M059J (cell line): ENCODE measurements at regions not wholly inside any gene's neighbourhood (a gene's known extent, or its start where the extent isn't known, plus 50 kb on each side); places are given as distances from the start of the nearest gene placed in this dataset.

Experiments used
- DNase-seq: peaks from one replicate; pipeline ENCODE4 v3.0.0-alpha.2; 2012; ENCODE audit warnings: low read depth

DNA sequence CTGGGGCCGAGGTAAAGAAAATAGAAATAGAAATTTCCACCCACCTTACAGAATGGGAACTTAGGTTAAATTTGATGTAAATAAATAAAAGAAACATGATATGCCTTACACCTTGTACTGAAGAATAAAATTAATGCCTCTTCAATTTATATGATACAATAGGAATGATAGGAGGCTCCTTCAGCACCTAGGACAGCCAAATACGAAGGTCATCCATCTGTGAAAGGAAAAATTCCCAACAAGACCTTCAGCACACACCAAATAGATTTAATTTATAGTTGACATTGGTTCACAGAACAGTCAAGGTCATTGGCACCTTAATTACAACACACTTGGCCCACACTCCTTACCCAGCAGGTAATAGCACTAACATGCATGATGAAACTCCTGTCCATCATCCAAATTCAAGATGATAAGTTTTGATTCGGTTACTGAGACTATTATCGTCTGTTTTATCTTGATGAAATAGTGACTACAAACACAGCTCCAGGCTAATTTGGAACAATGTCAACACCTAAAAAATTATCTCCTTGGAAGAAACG is 250.9 kb downstream of the SNX13 start:
- peak; percentile 29 for DNase-seq

DNA sequence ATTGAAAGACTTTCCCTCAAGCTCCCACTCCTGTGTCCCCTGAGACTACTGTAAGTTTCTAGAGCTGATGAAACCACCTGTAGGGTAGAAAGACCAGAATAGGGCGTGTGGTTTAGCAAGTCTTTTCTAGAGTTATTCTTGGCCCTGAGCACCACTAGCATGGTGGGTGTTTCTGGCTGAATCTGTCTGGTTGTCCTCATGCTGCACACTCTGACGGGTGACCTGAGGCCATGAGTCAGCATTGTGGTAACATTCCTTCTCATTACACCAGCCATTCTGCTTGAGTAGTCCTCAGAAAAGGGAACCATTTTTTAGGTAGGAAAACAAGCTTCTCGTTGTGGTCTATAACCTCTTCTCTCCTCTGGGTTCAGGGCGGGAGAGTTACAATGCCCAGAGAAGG is 250.3 kb downstream of the SNX13 start:
- peak; percentile 97 for DNase-seq

GRCh38 chr7:17696422-17696821 is 243.9 kb downstream of the SNX13 start:
- peak; percentile 97 for DNase-seq

DNA sequence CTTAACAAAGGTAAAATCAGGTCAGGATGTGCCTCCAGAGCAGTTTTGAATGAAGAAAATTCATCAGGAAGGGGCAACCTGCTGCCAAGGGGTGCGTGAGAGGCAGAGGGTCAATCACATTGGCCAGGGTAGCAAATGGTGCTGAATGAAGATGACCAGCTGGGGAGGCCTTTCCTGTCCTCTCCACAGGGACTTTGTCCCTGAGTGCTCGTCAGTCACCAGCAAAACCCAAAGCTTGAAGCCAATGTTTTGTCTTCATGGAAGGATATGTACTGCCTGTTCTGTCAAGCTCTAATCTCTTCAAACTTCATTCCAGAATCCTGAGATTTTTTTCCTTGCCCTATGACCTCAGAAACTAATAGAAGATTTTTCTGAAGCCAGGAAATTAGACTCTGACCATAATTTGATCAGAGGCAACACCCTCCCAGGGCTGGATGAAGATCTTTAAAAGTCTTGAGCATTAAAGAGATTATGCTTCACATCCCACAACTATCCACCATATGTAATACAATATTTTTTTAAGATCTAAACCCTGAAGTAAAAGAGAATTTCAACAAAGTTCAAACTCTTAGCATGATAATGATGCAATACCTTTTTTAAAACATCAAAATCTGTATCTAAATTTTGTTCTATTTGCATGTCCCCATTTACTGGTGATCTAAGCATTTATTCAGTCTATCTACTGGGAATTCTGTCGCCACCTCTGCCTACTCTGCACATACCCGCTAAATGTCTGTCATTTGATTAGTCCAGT is 243.0 kb downstream of the SNX13 start:
- DNase-seq: no peak

DNA sequence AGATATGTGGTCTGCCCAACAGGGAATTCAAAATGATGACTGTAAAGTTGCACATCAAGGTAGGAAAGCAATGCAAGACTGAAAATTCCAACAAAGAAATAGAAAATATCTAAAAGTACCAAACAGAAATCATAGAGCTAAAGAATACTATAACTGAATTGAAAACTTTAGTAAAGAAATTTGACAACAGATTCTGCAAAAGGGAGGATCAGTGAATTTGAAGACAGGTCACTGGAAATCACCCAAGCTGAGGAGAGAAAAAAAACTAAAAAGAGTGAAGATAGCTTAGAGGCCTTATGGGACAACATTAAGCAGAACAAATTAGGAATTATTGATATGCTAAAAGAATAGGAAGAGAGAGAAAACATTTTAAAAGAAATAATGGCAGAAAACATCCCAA is 240.6 kb downstream of the SNX13 start:
- no peak for DNase-seq

- no peak for DNase-seq
These were observed 240.2 kb downstream of the SNX13 start for GRCh38 chr7:17700138-17700537.

DNA sequence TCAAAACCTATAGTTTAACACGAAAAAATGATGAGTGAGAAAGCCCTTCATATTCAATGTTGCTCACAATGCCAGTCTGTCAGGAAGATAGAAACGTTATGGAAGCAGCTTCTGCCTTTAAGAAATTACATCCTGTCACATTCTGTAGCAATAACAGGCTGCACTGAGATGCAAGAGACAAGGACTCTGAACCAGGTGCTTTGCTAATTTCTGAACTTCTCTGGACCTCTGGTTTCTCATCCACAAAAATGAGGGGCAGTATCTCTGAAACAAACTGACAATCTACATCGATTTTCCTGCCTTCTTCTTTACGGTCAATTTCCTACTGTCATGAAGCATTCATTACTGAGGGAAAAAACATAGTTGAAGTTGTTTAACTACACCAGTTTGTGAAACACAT is 234.0 kb downstream of the SNX13 start:
- no peak for DNase-seq

GRCh38 chr7:17706734-17707133 is 233.6 kb downstream of the SNX13 start:
- peak; percentile 75 for DNase-seq

DNA sequence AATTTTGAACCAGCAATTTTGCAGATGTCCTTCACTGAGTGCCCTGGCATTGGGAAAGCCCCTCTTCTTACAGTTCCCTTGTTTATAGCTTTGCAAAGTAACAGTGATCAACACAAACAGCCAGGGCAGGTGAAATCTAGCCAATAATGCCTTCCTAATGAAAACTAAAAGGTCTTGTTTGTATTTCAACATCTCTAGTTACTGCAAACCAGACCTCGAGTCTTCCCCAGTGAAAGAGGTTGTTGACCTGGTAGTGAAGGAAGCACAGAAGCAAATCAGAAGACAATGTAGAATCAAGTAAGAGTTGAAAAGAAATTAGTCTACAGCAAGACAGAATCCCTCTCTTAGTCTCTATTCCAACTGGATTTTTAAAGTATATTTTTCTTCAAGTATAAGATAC is 231.2 kb downstream of the SNX13 start:
- DNase-seq: no peak

DNA sequence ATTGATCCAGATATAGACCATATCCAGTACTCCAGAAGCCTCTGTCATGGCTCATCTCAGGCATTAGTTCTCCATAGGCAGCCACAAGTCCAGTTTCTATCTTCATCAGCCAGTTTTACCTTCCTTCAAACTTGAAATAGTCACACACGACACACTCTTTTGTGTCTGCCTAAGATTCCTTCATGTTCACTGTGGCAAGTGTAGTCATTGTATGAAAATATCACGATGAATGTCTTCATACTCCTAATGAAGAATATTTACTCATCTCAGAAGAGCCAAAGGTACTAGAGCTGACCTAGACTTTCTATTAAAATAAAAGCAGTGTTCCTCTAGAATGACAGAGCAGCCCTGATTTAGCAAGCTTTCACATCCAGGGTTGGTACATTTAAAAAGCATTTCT is 230.7 kb downstream of the SNX13 start:
- no peak for DNase-seq

GRCh38 chr7:17710312-17710711 is 230.0 kb downstream of the SNX13 start:
- no peak for DNase-seq

GRCh38 chr7:17713584-17713983 is 226.7 kb downstream of the SNX13 start:
- no peak for DNase-seq

- DNase-seq: no peak
These were observed 223.5 kb downstream of the SNX13 start for GRCh38 chr7:17716816-17717215.

- no peak for DNase-seq
These were observed 220.3 kb downstream of the SNX13 start for GRCh38 chr7:17719998-17720397.

DNA sequence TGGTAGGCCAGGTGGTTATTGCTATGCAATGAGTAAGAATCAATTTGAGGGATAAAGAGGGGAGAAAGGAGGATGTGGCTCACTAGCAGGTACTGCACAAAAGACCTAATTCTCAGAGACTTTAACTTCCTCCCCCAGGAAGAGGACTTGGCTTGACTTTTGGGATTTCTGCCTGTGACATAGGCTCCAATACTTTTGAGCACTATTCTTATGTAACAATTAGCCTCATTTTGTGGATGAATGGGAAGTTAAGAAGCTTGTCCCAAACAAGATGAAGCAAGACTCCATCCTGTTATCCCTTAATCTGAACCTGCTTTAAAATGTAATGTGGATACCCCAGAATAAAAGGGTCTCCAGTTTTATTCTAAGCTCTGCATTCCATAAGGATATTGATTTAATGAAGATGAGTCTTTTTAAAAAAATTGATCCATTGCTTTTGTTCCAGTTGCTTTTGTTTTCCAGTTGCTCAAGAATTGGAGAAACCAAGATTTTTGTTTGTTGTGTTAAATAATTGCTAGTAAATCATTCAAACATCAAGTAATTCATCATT is 218.5 kb downstream of the SNX13 start:
- DNase-seq: no peak

DNA sequence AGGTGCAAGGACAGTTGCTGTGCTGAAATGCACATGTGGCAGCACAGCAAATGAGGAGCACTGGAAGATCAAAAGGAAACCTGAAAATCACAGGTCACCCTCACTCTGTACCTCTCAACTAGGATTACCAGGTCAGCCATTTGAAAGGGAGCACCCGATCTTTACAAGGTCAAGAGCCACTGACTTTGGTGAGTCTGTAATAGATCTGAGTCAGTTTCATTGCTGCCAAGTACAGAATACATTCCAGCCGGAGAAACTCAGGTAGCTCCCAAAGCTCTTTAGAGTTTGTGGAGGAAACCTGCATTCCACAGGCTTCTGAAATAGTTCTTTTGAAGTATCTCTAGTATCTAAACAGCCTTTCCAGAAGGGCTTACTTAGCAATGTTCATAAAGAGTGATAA is 217.5 kb downstream of the SNX13 start:
- DNase-seq: no peak

DNA sequence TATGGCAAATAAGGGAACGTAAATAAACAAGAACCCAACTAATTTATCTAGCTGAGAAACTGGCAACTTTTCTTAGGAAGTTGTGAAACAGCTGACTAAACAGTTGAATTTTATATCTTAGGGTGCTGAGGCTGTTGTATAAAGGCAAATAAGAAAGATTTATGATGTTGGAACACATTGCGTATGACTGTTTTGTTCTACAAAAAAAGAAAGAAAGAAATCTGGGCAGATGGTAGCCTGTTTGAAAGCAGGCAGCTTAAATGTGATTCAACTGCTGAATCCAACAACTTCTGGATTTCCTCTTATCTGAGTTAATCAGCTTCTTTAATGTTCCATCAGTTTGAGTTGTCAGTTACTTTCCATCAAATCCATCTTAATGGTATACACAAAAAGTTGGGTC is 214.5 kb downstream of the SNX13 start:
- no peak for DNase-seq

DNA sequence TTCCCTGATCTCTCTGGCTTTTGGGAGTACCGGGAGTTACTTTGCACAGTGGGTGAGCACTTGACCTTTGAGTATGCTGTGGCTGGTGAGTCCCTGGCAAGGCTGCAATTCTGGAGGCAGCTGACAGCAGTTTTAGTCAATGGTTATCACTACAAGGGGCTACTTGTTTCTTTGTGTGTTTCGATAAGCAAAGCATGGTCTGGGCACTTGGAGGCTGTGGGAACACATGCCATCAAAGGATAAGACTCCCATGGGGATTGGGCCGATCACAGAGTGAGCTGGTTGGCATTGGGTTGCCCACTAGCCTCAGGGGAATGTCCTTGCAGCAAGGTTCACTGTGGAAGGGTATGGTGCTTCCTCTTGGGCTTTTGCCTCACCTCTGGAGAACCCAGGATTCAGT is 208.2 kb downstream of the SNX13 start:
- DNase-seq: no peak
